ENCODE measurements at regions not wholly inside any gene's neighbourhood (a gene's known extent, or its start where the extent isn't known, plus 50 kb on each side); places are given as distances from the start of the nearest gene placed in this dataset.

GRCh38 chr5:113871972-113872371 is 358.5 kb downstream of the YTHDC2 start:
- TF ChIP-seq CTCF (IDR thresholded peaks at IDR 0.05), result no peak
- no peak for TF ChIP-seq POLR2A (IDR thresholded peaks at IDR 0.05)
